MM.1S (cell line): ENCODE measurements at regions not wholly inside any gene's neighbourhood (a gene's known extent, or its start where the extent isn't known, plus 50 kb on each side); places are given as distances from the start of the nearest gene placed in this dataset.
A peak's percentile ranks its signal among the peaks of the same experiment; 100 is the strongest.

ENCODE experiments used
- DNase-seq: peaks from one replicate; pipeline ENCODE4 v3.0.0-alpha.2; 2015
- H2AFZ ChIP-seq: fragments of 300-600 bp; sonication (generic); 2 replicates; pipeline ENCODE4 v1.6.0; 2016; ENCODE audit warnings: antibody characterized with exemption, low read length
- H3F3A ChIP-seq: fragments of 300-600 bp; sonication (generic); 2 replicates; pipeline ENCODE4 v1.6.1; 2016; ENCODE audit warnings: mild to moderate bottlenecking, antibody characterized with exemption, low read length, moderate library complexity, mixed read lengths; ENCODE audit not compliant: insufficient read depth
- H3K27ac ChIP-seq: fragments of 300-600 bp; sonication (generic); 2 replicates; pipeline ENCODE4 v1.5.1; 2016; ENCODE audit warnings: mild to moderate bottlenecking, low read length
- H3K27me3 ChIP-seq: fragments of 300-600 bp; sonication (generic); replicated peaks from 2 replicates; pipeline ENCODE4 v1.6.0; 2016; ENCODE audit warnings: low read length; ENCODE audit not compliant: insufficient read depth
- H3K36me3 ChIP-seq: fragments of 300-600 bp; sonication (generic); replicated peaks from 2 replicates; pipeline ENCODE4 v1.6.1; 2016; ENCODE audit warnings: mild to moderate bottlenecking, low read length, mixed read lengths; ENCODE audit not compliant: insufficient read depth
- H3K4me1 ChIP-seq: fragments of 300-600 bp; sonication (generic); 2 replicates; pipeline ENCODE4 v1.6.1; 2016; ENCODE audit warnings: low read length, mixed read lengths
- H3K4me2 ChIP-seq: fragments of 300-600 bp; sonication (generic); 2 replicates; pipeline ENCODE4 v1.6.0; 2016; ENCODE audit warnings: low read depth, low read length
- H3K4me3 ChIP-seq: fragments of 300-600 bp; sonication (generic); 2 replicates; pipeline ENCODE4 v1.5.1; 2016; ENCODE audit warnings: low read length, mixed read lengths
- H3K79me2 ChIP-seq: fragments of 300-600 bp; sonication (generic); 2 replicates; pipeline ENCODE4 v1.6.1; 2016; ENCODE audit warnings: mixed run types, low read length, mixed read lengths
- H3K9ac ChIP-seq: fragments of 300-600 bp; sonication (generic); 2 replicates; pipeline ENCODE4 v1.6.1; 2016; ENCODE audit warnings: low read length, mixed read lengths
- H3K9me2 ChIP-seq: fragments of 300-600 bp; sonication (generic); replicated peaks from 2 replicates; pipeline ENCODE4 v1.6.1; 2016; ENCODE audit warnings: mild to moderate bottlenecking, low read length, mixed read lengths; ENCODE audit not compliant: insufficient read depth
- H3K9me3 ChIP-seq: fragments of 300-600 bp; sonication (generic); replicated peaks from 2 replicates; pipeline ENCODE4 v1.6.1; 2016; ENCODE audit warnings: mild to moderate bottlenecking, low read length, mixed read lengths; ENCODE audit not compliant: insufficient read depth
- H4K20me1 ChIP-seq: fragments of 300-600 bp; sonication (generic); 2 replicates; pipeline ENCODE4 v1.6.1; 2016; ENCODE audit warnings: mild to moderate bottlenecking, low read length, moderate library complexity, mixed read lengths; ENCODE audit not compliant: insufficient read depth
- EZH2 ChIP-seq: fragments of 300-600 bp; sonication (generic); optimal IDR thresholded peaks from 2 replicates; pipeline ENCODE3; 2017; ENCODE audit warnings: low read depth, mild to moderate bottlenecking, antibody characterized with exemption, low read length, mixed read lengths
- EZH2phosphoT487 ChIP-seq: fragments of 300-600 bp; sonication (generic); IDR thresholded peaks from 2 replicates; pipeline ENCODE4 v1.6.1; 2018; ENCODE audit warnings: antibody characterized with exemption, low read length
- TF ChIP-seq, protein P1 (sequence below): fragments of 300-600 bp; sonication (generic); IDR thresholded peaks from 2 replicates; pipeline ENCODE4 v1.5.1; 2016; ENCODE audit warnings: antibody characterized with exemption, low read length, mixed read lengths

DNA sequence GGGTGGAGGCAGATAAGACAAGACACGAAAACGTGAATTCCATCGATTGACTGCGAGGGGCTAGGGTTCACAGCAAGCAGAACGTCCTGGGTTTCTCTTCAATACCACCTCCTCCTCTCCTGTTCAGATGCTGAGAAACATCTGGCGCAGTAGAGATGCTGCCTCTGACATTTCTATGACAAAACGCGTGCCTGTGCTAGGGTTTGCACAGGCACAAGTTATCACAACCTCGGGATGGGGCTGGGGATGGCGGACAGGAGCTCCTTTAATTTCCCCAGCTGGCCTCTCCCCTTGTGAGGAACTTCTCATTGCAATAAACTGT lies 99.8 kb upstream of the SVIL start:
- no peaks in the 10 kb centered on the region for H3K9me2 ChIP-seq
- no peaks in the 10 kb centered on the region for H3K4me1 ChIP-seq
- no peak overlapping the region; the same call in 1 of the 2 replicates for H3K9ac ChIP-seq
- TF ChIP-seq EZH2phosphoT487 (no peak), EZH2 (no peak)
- TF ChIP-seq, protein P1, sequence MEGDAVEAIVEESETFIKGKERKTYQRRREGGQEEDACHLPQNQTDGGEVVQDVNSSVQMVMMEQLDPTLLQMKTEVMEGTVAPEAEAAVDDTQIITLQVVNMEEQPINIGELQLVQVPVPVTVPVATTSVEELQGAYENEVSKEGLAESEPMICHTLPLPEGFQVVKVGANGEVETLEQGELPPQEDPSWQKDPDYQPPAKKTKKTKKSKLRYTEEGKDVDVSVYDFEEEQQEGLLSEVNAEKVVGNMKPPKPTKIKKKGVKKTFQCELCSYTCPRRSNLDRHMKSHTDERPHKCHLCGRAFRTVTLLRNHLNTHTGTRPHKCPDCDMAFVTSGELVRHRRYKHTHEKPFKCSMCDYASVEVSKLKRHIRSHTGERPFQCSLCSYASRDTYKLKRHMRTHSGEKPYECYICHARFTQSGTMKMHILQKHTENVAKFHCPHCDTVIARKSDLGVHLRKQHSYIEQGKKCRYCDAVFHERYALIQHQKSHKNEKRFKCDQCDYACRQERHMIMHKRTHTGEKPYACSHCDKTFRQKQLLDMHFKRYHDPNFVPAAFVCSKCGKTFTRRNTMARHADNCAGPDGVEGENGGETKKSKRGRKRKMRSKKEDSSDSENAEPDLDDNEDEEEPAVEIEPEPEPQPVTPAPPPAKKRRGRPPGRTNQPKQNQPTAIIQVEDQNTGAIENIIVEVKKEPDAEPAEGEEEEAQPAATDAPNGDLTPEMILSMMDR: no peak
- peak overlapping the region; percentile 65 for H3K4me3 ChIP-seq
- H2AFZ ChIP-seq: peak overlapping the region; percentile 71; the same call in 1 of the 2 replicates
- no peak overlapping the region for H3K27ac ChIP-seq
- peak overlapping the region; percentile 68; the same call in 1 of the 2 replicates for H3K4me2 ChIP-seq
- no peaks in the 10 kb centered on the region for H3K79me2 ChIP-seq
- no peaks in the 10 kb centered on the region for H3F3A ChIP-seq
- DNase-seq: no peak
- H4K20me1 ChIP-seq: no peaks in the 10 kb centered on the region
- H3K36me3 ChIP-seq: no peaks in the 10 kb centered on the region
- no peaks in the 10 kb centered on the region for H3K27me3 ChIP-seq
- H3K9me3 ChIP-seq: no peaks in the 10 kb centered on the region

DNA sequence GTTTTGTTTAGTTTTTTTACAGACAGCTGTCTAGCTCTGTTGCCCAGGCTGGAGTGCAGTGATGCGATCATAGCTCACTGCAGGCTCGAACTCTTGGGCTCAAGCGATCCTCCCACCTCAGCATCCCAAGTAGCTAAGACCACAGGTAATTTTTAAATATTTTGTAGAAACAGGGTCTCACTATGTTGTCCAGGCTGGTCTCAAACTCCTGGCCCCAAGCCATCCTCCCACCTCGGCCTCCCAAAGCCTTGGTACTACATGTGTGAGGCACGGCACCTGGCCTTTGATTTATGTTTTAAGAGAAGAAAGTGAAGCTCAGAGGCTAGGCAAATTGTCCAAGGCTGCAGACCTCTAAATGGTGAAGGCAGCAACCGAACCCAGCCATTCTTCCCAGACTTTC lies 98.6 kb upstream of the SVIL start:
- H2AFZ ChIP-seq: no peak overlapping the region
- H4K20me1 ChIP-seq: no peaks in the 10 kb centered on the region
- no peak for DNase-seq
- no peaks in the 10 kb centered on the region for H3K79me2 ChIP-seq
- H3K27ac ChIP-seq: no peak overlapping the region
- no peak overlapping the region for H3K4me2 ChIP-seq
- no peak overlapping the region for H3K4me3 ChIP-seq
- no peaks in the 10 kb centered on the region for H3K4me1 ChIP-seq
- no peaks in the 10 kb centered on the region for H3F3A ChIP-seq
- H3K27me3 ChIP-seq: no peaks in the 10 kb centered on the region
- no peaks in the 10 kb centered on the region for H3K36me3 ChIP-seq
- no peak overlapping the region for H3K9ac ChIP-seq
- no peaks in the 10 kb centered on the region for H3K9me2 ChIP-seq
- TF ChIP-seq EZH2 (no peak), EZH2phosphoT487 (no peak)
- no peaks in the 10 kb centered on the region for H3K9me3 ChIP-seq

DNA sequence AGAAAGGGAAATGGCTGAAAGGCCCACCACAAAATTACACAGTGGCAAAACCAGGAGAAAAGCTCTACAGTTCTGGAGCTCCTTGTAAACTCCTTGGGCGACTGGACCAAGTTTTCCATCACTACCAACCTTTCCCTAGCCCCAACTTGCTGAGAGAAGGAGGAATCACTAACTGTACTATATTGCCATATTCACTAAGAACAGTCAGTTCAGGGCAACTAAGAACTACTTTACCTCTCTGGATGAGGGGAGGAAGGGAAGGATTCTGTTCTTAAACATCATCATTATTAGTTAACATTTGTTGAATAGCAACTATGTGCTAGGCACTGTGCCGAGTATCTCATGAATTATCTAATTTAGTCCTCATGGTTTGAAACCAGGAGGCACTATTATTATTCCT lies 98.1 kb upstream of the SVIL start:
- Histone ChIP-seq H3K27ac (no peak overlapping the region), H3K36me3 (no peaks in the 10 kb centered on the region), H3K9ac (no peak overlapping the region), H3K4me1 (no peaks in the 10 kb centered on the region), H3K27me3 (no peaks in the 10 kb centered on the region), H3K9me2 (no peaks in the 10 kb centered on the region), H3F3A (no peaks in the 10 kb centered on the region), H3K9me3 (no peaks in the 10 kb centered on the region), H3K79me2 (no peaks in the 10 kb centered on the region), H2AFZ (no peak overlapping the region), H3K4me3 (no peak overlapping the region), H4K20me1 (no peaks in the 10 kb centered on the region), H3K4me2 (no peak overlapping the region)
- no peak for DNase-seq
- no peak for TF ChIP-seq EZH2
- no peak for TF ChIP-seq EZH2phosphoT487
- TF ChIP-seq, protein P1: no peak

DNA sequence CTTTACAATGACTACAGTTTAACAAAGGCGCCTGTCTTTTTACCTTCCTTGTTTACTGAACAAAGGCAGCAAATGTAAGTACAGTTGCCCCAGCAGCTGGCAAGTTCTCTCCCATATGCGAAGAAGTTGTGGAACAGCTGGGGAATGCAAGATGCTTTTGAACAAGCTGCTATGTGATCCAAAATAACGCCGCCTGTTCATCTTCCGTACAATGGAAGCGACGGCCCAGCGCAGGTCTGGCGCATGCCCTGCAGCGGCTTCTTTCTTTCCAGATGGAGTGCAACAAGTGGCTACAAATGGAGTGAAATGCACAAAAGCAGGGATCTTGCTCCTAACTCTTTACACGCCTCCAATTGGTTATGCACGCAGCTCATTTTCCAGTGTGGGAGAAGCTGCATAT lies 97.0 kb upstream of the SVIL start:
- no peak overlapping the region for H3K27ac ChIP-seq
- H3K36me3 ChIP-seq: no peaks in the 10 kb centered on the region
- no peak overlapping the region for H3K4me3 ChIP-seq
- no peak for DNase-seq
- no peaks in the 10 kb centered on the region for H3F3A ChIP-seq
- H3K9me3 ChIP-seq: no peaks in the 10 kb centered on the region
- H3K4me1 ChIP-seq: no peaks in the 10 kb centered on the region
- H4K20me1 ChIP-seq: no peaks in the 10 kb centered on the region
- no peaks in the 10 kb centered on the region for H3K27me3 ChIP-seq
- no peak overlapping the region for H2AFZ ChIP-seq
- no peak overlapping the region for H3K4me2 ChIP-seq
- H3K9me2 ChIP-seq: no peaks in the 10 kb centered on the region
- H3K9ac ChIP-seq: no peak overlapping the region
- TF ChIP-seq, protein P1: no peak
- TF ChIP-seq EZH2: no peak
- no peak for TF ChIP-seq EZH2phosphoT487
- H3K79me2 ChIP-seq: no peaks in the 10 kb centered on the region
